GM21390 (cell line): ENCODE measurements at regions not wholly inside any gene's neighbourhood (a gene's known extent, or its start where the extent isn't known, plus 50 kb on each side); places are given as distances from the start of the nearest gene placed in this dataset.
"Not testable (repeated sequence)": the region's sequence is repeated elsewhere in the genome, so short reads cannot be mapped to it uniquely, and the experiment has no call there.

ENCODE experiments used
- ATAC-seq: cut with Tn5 transposase; IDR thresholded peaks from one replicate; pipeline ENCODE4 v1.9.1; 2021; ENCODE audit not compliant: unreplicated experiment

DNA sequence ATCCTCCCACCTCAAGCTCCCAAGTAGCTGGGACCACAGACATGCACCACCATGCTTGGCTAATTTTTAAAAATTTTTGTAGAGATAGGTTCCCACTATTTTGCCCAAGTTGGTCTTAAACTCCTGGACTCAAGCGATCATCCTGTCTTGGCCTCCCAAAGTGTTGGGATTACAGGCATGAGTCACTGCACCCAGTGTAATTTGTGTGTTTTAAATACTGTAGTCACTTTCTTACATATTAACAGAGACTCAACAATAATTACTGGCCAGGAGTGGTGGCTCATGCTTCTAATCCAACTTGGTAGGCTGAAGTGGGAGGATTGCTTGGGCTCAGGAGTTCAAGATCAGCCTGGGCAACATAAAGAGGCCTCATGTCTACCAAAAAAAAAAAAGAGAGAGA, 293.0 kb downstream of the RDH14 start:
- no peak for ATAC-seq

DNA sequence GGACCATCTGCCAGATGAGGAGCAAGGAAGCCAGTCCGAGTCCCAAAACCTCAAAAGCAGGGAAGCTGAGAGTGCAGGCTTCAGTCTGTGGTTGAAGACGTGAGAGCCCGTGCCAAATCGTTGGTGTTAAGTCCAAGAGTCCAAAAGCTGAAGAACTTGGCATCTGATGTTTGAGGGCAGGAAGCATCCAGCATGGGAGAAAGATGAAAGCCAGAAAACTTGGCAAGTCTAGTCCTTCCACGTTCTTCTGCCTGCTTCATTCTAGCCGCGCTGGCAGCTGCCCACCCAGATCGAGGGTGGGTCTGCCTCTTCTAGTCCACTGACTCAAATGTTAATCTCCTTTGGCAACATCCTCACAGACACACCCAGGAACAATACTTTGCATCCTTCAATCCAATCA, 293.8 kb downstream of the RDH14 start:
- ATAC-seq = not testable (repeated sequence)

DNA sequence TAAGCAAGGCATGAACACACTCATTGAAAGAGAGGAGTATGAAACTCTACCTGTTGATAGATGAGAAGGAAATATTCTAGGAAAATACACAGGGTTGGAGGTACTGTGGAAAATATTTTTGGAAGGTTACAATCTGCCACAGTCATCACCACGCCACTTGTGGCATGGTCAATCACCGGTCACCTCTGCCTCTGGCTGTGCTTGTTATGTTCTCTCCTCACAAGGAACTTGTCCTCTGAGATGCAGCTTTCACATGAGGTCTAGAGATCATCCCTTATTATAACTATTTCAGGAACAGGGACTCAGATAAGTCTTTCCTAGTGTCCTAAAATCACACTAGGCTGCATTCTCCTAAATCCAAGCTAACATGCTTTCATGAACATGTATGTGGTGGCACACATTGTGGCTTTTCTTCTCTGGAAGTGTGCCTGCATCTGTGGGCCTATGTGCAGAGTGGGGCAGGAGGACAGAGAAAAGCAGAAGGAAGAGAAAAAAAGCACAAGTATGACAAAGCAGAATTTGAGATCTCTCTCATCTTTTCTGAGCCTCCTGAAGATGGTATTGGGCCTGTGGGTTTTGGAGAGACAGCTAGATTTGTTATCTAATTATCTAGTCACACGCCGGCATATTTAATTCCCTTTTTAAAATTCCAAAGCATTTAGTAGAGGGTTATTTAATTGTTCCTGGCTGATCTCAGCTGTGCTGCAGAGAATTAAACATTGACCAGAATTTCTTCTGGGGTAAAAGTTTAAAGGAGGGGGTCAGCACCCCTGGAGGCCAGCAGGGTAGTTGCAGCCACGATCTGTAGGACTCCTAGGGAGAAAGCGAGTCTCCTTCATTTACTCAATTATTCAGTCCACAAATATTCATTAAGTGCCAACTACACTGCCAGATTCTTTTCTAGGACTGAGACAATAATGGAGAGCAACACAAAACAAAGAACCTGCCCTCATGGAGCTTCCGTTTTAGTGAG, 294.6 kb downstream of the RDH14 start:
- ATAC-seq = no peak

DNA sequence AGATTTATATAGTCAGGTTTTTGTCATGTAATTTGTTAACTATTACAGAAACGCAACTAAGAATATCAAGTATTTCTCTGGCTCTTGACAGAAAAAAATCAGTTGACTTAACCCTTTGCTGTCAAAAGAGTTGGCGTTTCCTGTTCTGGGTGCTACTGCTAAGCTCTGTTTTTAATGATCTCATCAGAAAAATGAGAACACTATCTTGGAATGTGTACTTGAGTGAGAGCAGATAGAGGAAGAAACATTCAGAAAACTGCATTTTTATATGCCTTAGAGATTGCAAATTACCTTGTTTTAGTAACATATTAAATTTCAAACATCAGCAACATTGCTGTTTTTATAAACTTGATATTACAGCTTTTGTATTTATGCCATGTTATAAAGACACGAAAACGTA, 297.9 kb downstream of the RDH14 start:
- no peak for ATAC-seq

DNA sequence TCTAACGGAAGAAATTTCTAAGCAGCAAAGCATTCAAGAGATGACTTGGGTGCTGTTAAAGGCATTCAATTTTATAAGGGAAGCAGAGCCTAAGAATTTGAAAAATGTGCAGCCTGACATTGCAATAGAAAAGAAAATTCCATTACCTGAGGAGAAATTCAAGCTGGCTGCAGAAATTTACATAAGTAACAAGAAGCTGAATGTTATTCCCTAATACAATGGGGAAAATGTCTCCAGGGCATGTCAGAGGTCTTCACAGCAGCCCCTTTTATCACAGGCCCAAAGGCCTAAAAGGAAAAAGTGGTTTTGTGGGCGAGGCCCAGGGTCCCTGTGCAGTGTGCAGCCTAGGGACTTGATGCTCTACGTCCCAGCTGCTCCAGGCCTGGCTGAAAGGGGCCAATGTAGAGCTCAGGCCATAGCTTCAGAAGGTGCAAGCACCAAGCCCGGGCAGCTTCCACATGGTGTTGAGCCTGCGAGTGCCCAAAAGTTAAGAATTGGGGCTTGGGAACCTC, 306.7 kb downstream of the RDH14 start:
- no peak for ATAC-seq

DNA sequence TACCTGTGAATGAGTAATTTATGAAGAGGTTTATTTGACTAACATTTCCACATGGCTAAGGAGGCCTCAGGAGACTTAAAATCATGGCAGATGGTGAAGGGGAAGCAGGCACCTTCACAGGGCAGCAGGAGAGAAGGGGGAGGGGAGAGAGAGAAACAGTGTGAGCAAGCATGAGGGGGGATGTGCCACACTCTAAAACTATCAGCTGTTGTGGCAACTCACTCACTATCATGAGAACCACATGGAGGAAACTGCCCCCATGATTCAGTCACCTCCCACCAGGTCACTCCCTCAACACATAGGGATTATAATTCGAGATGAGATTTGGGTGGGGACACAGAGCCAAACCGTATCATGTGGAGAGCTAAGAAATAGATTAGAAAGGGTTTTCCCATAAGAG, 309.0 kb downstream of the RDH14 start:
- ATAC-seq = no peak

DNA sequence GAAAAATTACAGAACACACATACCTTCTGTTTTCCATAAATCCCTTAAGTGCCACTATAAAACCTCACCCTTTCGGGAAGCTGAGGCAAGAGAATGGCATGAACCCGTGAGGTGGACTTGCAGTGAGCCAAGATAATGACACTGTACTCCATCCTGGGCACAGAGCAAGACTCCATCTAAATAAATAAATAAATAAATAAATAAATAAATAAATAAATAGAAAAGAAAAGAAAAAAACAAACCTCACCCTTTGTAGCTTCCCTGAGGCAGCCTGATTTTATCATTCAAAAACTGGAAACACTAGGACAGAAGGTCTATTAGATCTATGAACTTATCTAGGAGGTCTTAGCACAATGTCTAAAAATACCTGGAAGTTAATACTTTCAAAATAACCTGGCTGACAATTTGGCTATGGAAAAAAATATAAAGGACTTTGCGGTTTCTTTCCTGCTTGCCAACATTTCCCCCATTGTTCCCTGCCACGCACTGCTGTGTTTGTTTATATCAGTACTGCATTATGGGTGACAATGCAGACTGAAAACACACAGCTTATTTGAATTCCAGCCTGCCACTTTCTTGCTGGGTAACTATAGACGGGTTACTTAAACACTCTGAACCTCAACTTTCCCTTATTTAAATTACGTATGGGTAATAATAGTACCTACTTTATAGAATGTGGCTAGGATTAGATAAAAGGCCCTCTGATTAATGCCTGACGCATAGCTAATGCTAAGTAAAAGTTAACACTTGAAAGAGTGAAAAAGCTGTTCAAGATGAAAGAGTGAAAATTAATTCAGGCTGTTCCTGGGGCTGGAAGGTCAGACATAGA, 313.0 kb downstream of the RDH14 start:
- ATAC-seq = no peak

DNA sequence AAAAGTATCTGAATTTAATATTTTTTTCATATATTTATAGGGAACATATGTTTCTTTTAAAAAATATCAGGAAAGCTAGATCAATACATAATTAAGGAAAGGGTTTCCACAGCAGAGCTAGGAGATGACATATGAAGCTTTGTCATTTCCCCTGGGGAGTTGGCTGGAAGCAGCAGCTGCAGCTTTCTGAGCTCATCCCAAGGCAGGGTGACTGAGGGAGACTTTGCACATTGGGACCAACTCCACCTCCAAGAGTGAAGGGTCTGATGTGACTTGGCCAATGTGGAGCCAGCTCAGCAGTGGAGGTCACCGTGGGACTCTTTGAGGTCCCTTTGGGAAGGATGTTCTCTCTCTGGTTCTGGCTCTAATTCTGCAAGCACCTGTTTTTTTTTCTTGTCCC, 315.1 kb downstream of the RDH14 start:
- ATAC-seq = no peak

DNA sequence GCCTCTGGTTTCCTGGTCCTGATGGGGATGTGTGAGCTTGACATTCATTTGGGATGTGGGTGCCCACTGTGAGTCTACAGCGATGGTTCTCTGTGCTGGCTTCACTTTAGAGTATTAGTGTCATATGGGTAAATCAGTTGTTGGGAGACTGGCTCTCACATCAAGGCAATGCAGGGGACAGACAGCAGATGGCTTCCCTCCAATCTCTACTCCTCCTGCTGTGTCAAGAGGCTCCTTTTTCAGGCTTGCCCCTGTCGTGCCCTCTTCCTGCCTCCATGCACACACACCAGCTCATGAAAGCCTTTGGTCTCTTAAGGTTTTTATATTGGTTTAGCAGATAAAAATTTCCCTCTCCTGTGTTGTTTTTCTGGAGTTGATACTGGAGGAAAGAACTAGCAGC, 315.6 kb downstream of the RDH14 start:
- no peak for ATAC-seq

DNA sequence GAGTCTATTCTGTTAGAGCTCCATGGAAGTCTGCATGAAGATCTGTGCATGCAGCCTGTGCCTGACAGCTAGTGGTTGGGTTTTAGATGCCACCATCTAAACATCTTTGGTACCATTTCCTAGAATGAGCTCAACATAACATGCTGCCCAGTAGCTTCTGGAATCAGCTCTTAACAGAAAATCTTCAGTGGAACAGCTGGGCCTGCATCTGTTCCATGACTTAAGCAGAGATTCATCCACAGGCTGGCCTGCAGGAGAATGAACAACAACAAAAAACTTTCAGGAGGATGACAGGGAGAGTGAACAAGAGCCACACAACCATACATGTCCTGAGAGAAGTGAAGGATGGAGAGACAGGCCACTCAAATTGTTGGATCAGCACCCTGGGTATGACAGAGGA, 316.6 kb downstream of the RDH14 start:
- no peak for ATAC-seq

DNA sequence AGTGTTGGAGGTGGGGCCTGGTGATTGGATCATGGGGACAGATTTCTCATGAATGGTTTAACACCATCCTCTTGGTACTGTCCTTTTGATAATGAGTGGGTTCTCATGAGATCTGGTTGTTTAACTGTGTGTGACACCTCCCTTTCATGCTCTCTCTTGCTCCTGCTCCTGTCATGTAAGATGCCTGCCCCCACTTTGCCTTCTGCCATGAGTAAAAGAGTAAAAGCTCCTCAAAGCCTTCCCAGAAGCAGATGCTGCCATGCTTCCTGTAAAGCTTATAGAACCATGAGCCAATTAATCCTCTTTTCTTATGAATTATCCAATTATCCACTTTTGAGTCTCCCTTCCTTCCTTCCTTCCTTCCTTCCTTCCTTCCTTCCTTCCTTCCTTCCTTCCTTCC, 317.7 kb downstream of the RDH14 start:
- ATAC-seq = no peak

DNA sequence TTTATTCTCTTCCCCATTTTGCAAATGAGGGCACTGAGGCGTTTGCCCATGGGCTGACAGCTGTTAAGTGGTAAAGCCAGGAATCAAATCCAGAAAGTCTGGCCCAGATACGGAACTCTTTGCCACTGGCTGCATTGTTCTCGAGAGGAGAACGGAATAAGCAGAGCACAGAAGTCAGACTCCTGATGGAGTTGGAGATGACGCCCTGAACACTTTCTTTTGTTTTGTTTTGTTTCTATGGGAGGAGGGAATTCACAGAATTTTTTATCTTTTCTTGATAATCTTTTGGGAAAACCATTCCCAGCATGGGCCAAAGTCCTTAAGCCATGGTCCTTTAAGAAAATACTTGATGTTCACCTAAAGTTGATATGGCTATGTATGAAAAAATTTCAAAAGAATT, 322.2 kb downstream of the RDH14 start:
- no peak for ATAC-seq

DNA sequence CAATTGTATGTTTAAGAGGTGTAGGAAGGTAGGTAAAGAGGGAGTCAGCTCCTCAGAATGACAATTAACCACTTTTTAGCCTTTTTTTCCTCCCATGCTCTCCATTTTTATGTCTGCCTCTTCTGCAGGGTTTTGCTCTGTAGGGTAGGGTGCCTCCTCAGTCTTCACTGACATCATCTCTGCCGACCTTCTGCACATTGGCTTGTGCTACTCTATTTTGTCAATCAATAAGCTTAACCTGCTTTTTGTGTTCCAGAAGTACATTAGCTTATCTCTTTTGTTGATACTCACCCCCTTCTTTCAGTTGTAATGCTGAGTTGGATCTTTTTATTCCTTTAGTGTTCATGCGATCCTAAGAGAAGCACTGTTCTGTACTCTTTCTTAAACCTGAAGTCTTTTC, 323.2 kb downstream of the RDH14 start:
- no peak for ATAC-seq

DNA sequence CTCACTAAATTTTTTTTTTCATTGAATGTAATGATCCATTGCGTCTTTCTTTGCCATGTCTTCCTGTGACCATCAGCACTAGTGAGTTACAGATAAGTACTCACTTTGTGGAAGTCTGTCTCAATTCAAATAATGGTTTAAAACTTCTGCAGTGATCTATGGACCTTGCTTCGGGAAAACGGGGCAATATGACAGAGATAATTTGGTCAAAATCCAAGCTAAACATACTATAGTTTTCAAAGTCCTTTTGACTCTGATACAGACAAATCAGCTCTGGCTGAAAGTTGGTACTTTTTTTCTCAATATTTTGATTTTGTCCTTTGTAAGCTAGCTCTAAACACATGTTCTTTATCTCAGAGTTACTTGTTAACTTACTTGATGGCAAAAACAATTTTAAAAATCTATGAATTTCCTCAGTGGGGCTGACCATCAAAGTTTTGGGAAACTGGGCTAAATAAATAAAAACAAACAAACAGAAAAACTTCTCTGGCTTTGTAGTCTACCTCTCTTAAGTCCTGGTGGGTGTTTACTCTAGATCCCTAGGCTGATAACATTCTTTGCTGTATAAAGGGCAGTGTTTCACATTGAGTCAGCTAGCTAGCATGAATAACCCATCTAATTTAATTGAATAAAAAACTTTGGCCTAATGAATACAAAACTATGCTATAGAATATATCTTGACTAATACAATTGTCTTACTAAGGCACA, 327.6 kb downstream of the RDH14 start:
- ATAC-seq = no peak

DNA sequence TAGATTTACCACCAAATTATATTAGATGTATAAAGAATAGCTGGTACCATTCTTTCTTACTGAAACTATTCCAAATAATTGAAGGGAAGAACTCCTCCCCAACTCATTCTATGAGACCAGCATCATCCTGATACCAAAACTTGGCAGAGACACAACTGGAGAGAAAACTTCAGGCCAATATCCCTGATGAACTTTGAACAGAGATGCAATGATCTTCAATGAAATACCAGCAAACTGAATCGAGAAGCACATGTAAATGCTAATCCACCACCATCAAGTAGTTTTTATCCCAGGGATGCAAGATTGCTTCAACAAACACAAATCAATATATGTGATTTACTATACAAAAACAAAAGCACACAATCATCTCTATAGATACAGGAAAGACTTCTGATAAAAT, 329.8 kb downstream of the RDH14 start:
- no peak for ATAC-seq

DNA sequence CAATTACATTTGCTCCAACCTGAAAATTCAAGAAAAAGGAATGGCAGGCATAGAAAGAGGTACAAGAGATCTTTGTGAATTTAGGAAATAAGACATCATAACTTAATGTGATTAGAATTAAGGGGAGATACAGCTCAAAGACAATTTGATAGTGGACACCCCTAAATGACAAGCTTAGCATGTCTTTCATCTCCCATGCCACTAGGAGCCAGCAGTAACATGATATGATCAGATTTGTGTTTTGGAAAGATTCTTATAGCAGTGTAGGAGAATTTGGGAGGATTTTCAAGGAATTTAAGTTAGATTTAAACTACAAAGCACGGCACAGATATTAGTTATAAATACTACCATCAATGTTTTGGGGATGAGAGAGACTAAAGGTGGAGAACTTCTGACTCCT, 340.8 kb downstream of the RDH14 start:
- no peak for ATAC-seq

DNA sequence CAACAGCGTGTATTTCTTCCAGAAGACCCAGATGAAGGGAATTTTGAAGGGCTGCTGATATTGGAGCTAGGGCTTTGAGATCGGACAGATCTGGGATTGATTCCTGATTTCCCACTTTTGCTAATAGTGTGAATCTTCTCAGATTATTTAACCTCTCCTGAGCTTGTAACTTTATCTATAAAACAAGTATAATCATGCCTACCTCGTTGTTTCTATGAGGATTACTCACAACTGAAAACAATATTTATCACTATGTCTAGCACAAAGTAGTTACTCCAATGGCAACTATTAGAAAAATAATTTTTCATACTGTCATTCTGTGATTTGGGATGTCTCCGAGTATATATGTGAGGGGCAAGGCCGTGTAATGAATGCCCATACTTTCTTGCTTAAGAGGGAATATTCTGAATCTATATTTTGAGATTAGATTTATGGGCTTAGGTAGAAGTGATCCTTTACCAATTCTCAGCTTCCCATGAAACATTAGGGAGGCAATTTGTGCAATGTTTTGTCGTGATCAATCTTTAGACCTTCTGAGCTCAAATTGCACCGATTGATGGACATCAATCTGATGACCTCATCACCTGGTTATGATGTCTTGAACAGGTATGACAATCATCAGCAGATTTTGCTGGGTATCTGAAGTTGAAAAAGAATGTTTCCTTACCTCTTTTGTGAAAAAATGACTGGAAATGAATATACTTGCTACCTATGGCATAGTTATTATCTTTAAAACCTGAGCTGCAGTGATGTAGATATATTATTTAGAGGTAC, 339.9 kb downstream of the KCNS3 start:
- no peak for ATAC-seq

DNA sequence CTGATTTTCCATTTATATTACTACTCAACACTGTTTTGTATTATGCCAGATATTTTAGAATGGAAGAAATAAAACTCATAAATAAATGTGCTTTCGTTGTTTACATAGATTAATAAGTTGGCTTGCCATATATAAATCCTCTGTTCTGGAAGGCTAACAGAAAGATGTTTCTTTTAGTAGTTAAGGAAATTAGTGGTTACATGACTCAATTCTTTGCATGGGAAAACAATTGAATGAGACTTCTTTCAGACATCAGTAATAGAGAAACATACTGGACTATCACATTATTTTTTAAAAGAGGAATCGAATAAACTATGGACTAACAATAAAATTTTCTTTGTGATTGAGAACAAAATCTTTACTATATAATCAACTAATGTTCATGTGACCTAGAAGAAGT, 336.5 kb downstream of the KCNS3 start:
- ATAC-seq = no peak

DNA sequence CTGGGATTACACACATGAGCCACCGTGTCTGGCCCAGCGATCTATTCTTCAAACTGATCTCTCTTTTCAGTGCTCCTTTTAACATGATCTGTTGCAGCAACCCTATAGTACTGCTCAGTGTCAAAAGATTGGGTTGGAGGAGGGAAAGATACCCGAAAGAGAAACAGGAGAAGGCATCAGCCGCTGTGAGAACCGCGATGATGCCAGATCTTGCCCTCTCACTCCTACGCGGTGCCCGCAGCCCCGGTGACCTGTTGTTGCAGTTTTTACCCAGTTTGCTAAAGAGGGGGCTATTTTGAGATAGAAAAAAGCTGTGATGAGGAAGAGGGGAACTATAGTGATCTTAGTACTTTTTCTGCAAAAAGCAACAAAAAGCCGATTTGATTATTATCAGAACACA, 335.5 kb downstream of the KCNS3 start:
- no peak for ATAC-seq

DNA sequence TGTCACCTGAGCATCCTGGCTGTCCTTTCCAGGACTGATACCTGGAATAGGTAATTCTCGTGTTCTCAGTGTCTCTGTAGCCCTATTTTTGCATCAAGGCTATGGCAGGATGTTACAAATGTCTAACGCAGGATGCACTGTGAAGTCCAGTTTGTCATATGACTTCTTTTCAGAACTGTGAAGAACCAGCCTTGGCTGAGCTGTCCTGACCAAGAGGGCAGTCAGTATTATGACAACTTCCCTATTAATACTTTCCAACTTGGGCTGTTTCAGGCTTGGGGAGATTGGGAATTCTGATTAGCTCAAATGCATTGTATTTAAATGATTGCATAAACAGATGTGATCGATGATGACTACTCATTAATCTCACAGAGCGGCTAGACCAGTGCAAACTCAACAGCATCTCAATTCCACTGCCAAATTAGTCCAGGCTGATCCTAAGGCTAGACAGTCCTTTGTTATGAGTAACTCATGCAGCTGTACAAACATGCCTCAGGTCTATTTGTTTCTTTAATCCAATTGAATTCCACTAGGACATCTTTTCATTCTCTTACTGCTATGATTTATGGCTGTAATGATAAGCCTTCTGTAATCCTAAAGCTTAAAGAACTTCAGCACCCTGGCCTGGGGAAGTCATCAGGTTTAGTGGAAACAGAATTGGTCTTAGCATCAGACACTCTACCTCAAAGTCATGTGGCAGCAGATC, 331.6 kb downstream of the KCNS3 start:
- ATAC-seq = no peak
